A673 (cell line): ENCODE measurements at regions not wholly inside any gene's neighbourhood (a gene's known extent, or its start where the extent isn't known, plus 50 kb on each side); places are given as distances from the start of the nearest gene placed in this dataset.

ENCODE experiments used
- BruUV-seq: library from RNA; stranded (reverse); fragments of 400-500 nt; replicated peaks from 2 replicates; lab custom pipeline; 2021; lab: Mats Ljungman, UMichigan
- CTCF ChIA-PET: fragments of 300-600 bp; sonication (Branson Sonifier 250); formaldehyde crosslinking; loops from one replicate; lab custom pipeline; 2022; ENCODE audit warnings: antibody characterized with exemption; lab: Charles Lee
- POLR2A ChIA-PET: fragments of 300-600 bp; sonication (Branson Sonifier 250); formaldehyde crosslinking; loops from one replicate; lab custom pipeline; 2022; ENCODE audit warnings: antibody characterized with exemption; ENCODE audit not compliant: low non-redundant PET; lab: Charles Lee
- DNase-seq: peaks from one replicate; pipeline ENCODE4 v3.0.0-alpha.2; 2015; ENCODE audit warnings: low spot score
- H3K27ac ChIP-seq: fragments of 200-600 bp; sonication (generic); 2 replicates; pipeline ENCODE4 v1.5.1; 2016; ENCODE audit warnings: mixed run types, low read depth, mild to moderate bottlenecking, mixed read lengths, antibody characterized with exemption, low read length; ENCODE audit not compliant: poor library complexity, severe bottlenecking
- H3K27me3 ChIP-seq: fragments of 200-600 bp; sonication (generic); replicated peaks from 2 replicates; pipeline ENCODE4 v1.6.1; 2017; ENCODE audit warnings: mixed run types, low read depth, mild to moderate bottlenecking, mixed read lengths, antibody characterized with exemption, low read length; ENCODE audit not compliant: insufficient read depth, poor library complexity
- H3K36me3 ChIP-seq: fragments of 200-600 bp; sonication (generic); 2 replicates; pipeline ENCODE4 v1.6.1; 2016; ENCODE audit warnings: mixed run types, mild to moderate bottlenecking, mixed read lengths, antibody characterized with exemption, low read length; ENCODE audit not compliant: insufficient read depth, poor library complexity, severe bottlenecking
- H3K4me1 ChIP-seq: fragments of 200-600 bp; sonication (generic); 2 replicates; pipeline ENCODE4 v1.6.1; 2017; ENCODE audit warnings: mixed run types, mild to moderate bottlenecking, mixed read lengths, antibody characterized with exemption, low read length; ENCODE audit not compliant: insufficient read depth, poor library complexity, severe bottlenecking
- H3K4me3 ChIP-seq: fragments of 200-600 bp; sonication (generic); 2 replicates; pipeline ENCODE4 v1.5.1; 2016; ENCODE audit warnings: low read depth, mixed run types, mild to moderate bottlenecking, mixed read lengths, low read length; ENCODE audit not compliant: poor library complexity, severe bottlenecking
- H3K9me3 ChIP-seq: fragments of 200-600 bp; sonication (generic); 2 replicates; pipeline ENCODE4 v1.6.1; 2016; ENCODE audit warnings: mixed run types, low read depth, mild to moderate bottlenecking, mixed read lengths, antibody characterized with exemption, low read length; ENCODE audit not compliant: poor library complexity, severe bottlenecking
- CTCF ChIP-seq: fragments of 300-800, 200-600 bp; sonication (generic); conservative IDR thresholded peaks from 2 replicates; pipeline ENCODE4 v1.5.1; 2017; ENCODE audit warnings: low read depth, mild to moderate bottlenecking, antibody characterized with exemption, low read length, moderate library complexity, mixed read lengths
- EZH2 ChIP-seq: fragments of 200-600 bp; sonication (generic); IDR thresholded peaks from 2 replicates; pipeline ENCODE4 v1.6.1; 2017; ENCODE audit warnings: borderline replicate concordance, low read depth, mild to moderate bottlenecking, mixed read lengths, antibody characterized with exemption, low read length; ENCODE audit not compliant: poor library complexity, severe bottlenecking
- intact Hi-C: fragments of 100-400 bp; cut with micrococcal nuclease; formaldehyde crosslinking; loops from one replicate; pipeline ENCODE4 v1.10.0; 2022; ENCODE audit not compliant: unreplicated experiment

GRCh38 chr6:159481897-159482296, 211.1 kb downstream of the SOD2 start:
- no peak for DNase-seq
- no TSS peak for BruUV-seq
- intact Hi-C loops = no loop called here
- no peak for TF ChIP-seq EZH2
- no peak for TF ChIP-seq CTCF
- Histone ChIP-seq H3K27me3 (peaks cover 7% of the 10 kb centered on the region), H3K9me3 (no peaks in the 10 kb centered on the region), H3K4me1 (no peaks in the 10 kb centered on the region), H3K27ac (no peak overlapping the region), H3K4me3 (no peak overlapping the region), H3K36me3 (no peaks in the 10 kb centered on the region)
- ChIA-PET CTCF (no interaction called here), POLR2A (no interaction called here)

GRCh38 chr6:159480471-159480870, 212.6 kb downstream of the SOD2 start:
- no TSS peak for BruUV-seq
- Histone ChIP-seq H3K36me3 (no peaks in the 10 kb centered on the region), H3K9me3 (no peaks in the 10 kb centered on the region), H3K4me1 (no peaks in the 10 kb centered on the region), H3K4me3 (no peak overlapping the region), H3K27ac (no peak overlapping the region), H3K27me3 (peaks cover 7% of the 10 kb centered on the region)
- intact Hi-C loops = no loop called here
- ChIA-PET CTCF (no interaction called here), POLR2A (no interaction called here)
- TF ChIP-seq EZH2 (no peak), CTCF (no peak)
- DNase-seq = no peak

GRCh38 chr6:159479146-159479545, 213.9 kb downstream of the SOD2 start:
- BruUV-seq = no TSS peak
- H3K4me1 ChIP-seq = no peaks in the 10 kb centered on the region
- H3K9me3 ChIP-seq = no peaks in the 10 kb centered on the region
- no peak overlapping the region for H3K27ac ChIP-seq
- H3K36me3 ChIP-seq = no peaks in the 10 kb centered on the region
- intact Hi-C loops = no loop called here
- ChIA-PET CTCF (no interaction called here), POLR2A (no interaction called here)
- no peak for DNase-seq
- peaks cover 7% of the 10 kb centered on the region for H3K27me3 ChIP-seq
- no peak for TF ChIP-seq CTCF
- no peak for TF ChIP-seq EZH2
- no peak overlapping the region for H3K4me3 ChIP-seq
